Vagina (tissue), 2 donors: ENCODE measurements at regions not wholly inside any gene's neighbourhood (a gene's known extent, or its start where the extent isn't known, plus 50 kb on each side); places are given as distances from the start of the nearest gene placed in this dataset.

Source experiments
- POLR2A ChIP-seq, 2 donors: fragments of 450-650 bp; IDR thresholded peaks; one replicate each; pipeline ENCODE4 v1.6.1; 2017; ENCODE audit warnings: antibody characterized with exemption in 2 of 2, mild to moderate bottlenecking in 2 of 2, moderate library complexity in 2 of 2
- POLR2AphosphoS5 ChIP-seq, 2 donors: sonication (generic); formaldehyde crosslinking; IDR thresholded peaks; one replicate each; pipeline ENCODE4 v1.9.0; 2017; ENCODE audit warnings: antibody characterized with exemption in 2 of 2, mild to moderate bottlenecking in 2 of 2, low read depth in 1 of 2; ENCODE audit not compliant: insufficient read depth in 1 of 2
- TF ChIP-seq, protein P1 (sequence below), 3 experiments: fragments of 450-650 bp in 2 of 3; fragments of 200-600 bp in 1 of 3; sonication (generic) in 1 of 3; IDR thresholded peaks; one replicate each; pipeline ENCODE4 v1.5.1; 2017 to 2019; ENCODE audit warnings: antibody characterized with exemption in 3 of 3, mild to moderate bottlenecking in 2 of 3, moderate library complexity in 2 of 3

DNA sequence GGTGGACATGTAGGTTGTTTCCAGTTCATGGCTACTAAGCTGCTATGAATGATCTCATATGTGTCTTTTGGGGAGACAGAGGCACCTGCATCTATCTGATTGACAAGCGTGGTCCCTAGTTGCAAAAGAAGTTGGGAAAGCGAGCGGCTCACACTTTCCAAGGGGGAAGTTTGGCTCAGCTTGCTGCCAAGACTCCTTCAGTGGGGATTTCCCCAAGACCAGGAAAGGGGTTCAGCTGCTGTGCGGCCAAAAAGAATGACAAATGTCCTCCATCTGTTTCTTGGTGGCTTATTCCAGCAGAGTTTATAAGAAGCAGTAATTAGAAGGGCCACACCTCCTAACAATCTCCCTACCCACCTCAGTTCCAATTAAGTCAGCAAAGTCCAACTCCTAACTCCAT, 128.5 kb upstream of the GALNT2 start:
- TF ChIP-seq, protein P1, sequence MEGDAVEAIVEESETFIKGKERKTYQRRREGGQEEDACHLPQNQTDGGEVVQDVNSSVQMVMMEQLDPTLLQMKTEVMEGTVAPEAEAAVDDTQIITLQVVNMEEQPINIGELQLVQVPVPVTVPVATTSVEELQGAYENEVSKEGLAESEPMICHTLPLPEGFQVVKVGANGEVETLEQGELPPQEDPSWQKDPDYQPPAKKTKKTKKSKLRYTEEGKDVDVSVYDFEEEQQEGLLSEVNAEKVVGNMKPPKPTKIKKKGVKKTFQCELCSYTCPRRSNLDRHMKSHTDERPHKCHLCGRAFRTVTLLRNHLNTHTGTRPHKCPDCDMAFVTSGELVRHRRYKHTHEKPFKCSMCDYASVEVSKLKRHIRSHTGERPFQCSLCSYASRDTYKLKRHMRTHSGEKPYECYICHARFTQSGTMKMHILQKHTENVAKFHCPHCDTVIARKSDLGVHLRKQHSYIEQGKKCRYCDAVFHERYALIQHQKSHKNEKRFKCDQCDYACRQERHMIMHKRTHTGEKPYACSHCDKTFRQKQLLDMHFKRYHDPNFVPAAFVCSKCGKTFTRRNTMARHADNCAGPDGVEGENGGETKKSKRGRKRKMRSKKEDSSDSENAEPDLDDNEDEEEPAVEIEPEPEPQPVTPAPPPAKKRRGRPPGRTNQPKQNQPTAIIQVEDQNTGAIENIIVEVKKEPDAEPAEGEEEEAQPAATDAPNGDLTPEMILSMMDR (IDR thresholded peaks at IDR 0.05), result no peak
- TF ChIP-seq POLR2A (IDR thresholded peaks at IDR 0.05) (no peak), POLR2AphosphoS5 (IDR thresholded peaks at IDR 0.05; ENCODE audit: insufficient read depth in 1 of 2, low read depth in 1 of 2) (no peak)
